MV-4-11 (cell line): ENCODE measurements at regions not wholly inside any gene's neighbourhood (a gene's known extent, or its start where the extent isn't known, plus 50 kb on each side); places are given as distances from the start of the nearest gene placed in this dataset.

ENCODE experiments used
- DNase-seq: peaks from one replicate; lab custom pipeline; 2025; lab: John Stamatoyannopoulos, UW

- DNase-seq: no peak
Observed at GRCh38 chr6:20341564-20341963, 60.1 kb upstream of the E2F3 start.

GRCh38 chr6:20346948-20347347 lies 54.7 kb upstream of the E2F3 start:
- DNase-seq: peak; percentile 67

GRCh38 chr6:20348041-20348440 lies 53.6 kb upstream of the E2F3 start:
- no peak for DNase-seq

GRCh38 chr6:20349225-20349624 lies 52.5 kb upstream of the E2F3 start:
- DNase-seq: no peak

GRCh38 chr6:20350215-20350614 lies 51.5 kb upstream of the E2F3 start:
- DNase-seq: no peak

- peak; percentile 66 for DNase-seq
Observed at GRCh38 chr6:20351534-20351933, 50.1 kb upstream of the E2F3 start.
